NCI-H1048 (cell line): ENCODE measurements at regions not wholly inside any gene's neighbourhood (a gene's known extent, or its start where the extent isn't known, plus 50 kb on each side); places are given as distances from the start of the nearest gene placed in this dataset.
"Not testable (repeated sequence)": the region's sequence is repeated elsewhere in the genome, so short reads cannot be mapped to it uniquely, and the experiment has no call there.

Source experiments
- DNase-seq: peaks from one replicate; lab custom pipeline; 2025; lab: John Stamatoyannopoulos, UW

DNA sequence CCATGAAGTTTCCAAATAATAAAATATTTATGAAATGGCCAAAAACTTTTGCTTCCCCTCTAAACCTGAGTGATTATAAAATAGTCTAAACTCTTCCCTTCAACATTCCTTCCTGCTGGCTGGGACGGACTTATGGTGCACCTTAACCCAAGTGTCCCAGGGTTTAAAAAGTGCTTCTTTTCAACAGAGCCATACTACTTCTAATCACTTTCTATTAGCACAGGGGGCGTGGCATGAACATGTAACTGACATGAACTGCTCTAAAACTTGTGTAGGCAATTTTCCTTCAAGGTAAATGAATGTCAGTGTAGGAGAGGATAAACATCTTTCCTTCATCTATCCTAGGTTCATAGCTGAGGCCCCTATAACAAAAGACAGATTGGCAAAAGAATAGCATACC, 163.6 kb upstream of the RIMS1 start:
- no peak for DNase-seq

DNA sequence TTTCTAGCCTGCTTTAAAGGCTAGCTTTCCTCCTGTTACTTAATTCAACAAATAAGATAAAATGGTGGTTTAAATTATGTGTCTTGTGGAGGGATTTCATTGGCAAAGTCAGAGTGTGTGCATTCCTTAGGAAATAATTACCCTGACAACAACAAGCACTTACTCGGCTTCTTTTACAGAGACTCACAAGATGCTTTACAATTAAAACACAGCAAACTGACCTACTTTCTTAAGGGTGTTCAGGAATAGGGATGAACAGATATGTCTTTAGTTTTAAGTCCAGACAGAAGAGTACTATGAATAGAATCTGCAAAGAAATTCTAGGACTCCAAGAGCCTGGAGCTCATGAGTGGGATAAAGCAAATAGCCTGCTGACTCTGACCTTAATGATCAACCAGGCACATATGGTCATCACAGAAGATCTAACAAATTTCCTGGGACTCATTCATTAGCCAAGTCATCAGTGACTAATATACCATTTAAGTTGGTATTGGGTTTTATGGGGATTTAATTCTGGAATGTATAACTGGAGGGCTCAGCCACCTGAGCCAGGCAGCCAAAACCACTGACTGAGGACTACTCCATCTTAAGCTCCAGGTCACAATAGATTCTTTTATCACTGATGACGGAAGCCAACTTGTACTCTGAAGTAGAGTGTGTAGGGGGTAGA, 161.8 kb upstream of the RIMS1 start:
- DNase-seq, result no peak

DNA sequence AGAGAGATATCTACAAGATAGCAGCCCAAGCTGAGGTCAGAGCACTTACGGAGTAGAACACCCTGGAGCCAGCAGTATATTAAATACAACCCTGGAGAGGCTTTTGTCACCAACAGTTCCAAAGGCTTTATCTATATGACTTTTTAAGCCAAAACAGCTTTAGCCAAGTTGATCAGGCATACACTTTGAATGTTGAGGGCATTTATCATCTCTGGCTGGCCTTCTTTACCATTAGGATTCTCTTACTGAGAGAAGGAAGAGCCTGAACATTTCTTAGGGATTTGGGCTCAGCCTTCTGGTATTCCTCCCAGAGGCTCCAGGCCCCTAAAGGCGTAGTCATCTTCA, 161.3 kb upstream of the RIMS1 start:
- no peak for DNase-seq

DNA sequence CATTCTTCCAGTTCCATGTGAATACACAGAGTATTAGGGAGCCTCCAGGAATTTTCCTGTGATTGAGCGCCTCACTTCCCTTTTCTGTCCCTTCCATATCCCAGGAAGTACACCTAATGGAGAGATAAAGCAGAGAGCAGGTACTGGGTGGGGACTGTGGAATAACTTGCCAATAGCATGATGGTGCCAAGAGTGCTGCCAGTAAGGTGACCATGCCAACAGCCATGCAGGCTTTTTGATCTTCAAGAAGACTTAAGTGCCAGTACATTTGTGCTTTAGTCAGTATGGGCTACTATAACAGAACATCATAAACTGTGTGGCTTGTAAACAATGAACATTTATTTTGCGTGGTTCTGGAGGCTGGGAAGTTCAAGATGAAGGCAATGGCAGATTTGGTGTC, 160.2 kb upstream of the RIMS1 start:
- no peak for DNase-seq

DNA sequence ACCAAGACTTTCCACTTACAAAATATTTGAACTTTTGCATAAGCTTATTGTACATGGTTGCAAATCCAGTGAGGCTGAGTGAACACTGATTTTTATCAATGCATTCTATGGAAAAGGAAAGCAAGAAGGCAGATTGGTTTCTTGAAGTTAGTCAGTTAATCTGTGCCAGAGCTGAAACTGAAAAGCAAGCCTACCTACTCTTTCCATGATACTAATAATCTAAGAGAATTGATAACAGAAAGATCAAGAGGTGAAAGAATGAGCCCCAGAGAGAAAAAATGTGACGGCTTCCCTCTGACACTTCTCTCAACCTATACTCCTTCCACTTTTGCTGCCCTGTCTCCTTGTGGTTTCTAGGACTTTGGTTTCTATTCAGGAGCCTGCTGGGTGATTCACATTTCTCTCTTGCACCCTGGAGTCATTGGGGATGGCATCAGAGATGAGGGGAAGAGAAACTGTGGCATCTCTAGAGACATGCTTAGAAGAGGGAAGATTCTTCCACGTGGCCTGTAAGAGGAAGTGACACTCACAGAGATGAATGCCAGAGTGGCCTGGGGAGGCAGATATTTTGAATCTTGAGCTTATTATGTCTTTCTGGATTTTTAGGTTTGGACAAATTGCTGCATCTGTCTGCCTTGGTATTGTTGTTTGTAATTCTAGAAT, 158.6 kb upstream of the RIMS1 start:
- no peak for DNase-seq

DNA sequence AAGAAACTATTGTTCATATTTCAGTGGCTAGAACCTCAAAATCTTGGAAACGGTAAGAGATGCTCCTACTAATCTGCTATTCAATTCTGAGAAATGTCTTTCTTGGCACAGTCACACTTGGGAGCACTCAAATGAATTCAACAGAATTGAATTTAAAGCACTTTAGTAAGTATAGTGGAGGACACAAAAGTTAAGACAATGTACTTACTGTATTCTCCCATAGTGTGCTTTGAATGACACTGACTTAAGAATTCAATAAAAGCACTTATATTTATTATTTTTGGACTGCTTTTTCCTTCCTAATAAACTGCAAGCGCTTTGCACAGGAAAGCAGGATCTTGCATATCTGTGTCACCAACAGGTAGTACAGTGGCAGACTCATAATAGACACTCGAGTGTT, 156.1 kb upstream of the RIMS1 start:
- no peak for DNase-seq

DNA sequence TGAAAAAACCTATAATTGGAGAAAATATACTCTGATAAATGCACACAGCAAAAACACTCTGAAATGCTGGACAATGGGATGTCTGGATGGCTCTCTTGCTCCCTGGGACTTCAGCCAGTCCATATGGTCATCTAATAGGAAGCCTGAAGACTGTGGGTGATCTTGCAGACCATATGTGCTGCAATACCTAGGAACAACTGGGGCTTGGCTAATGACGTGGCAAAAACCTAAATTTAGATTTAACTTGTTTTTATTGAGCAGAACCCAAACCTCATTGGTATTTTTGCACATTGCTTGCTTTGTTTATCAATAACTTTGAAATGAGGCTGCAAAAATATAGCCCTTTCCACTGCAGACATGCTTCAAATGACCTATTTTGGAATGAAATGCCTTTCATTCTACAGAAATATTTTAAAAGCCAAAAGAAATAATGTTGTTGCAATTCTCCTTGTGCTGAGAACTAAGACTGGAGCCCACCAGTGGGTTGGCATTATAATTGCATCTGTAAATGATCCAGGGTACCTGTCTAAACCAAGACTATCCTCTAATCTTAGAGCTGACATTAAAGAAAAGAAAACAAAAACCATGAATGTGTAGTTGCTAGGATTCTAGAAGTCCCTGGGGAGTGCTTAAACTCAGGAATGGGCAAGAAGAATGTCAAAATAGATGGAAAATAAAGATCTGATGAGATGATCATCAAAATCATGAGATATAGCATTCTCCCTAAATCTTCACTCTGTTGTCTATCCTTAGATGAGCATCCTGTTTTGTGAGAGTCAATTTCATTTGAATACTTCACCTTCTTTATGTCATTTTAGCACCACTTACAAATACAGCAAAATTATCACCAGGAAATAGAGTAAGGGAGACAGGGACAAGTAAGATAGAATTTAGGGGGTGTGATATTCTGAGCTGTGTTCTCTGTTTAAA, 152.1 kb upstream of the RIMS1 start:
- no peak for DNase-seq

DNA sequence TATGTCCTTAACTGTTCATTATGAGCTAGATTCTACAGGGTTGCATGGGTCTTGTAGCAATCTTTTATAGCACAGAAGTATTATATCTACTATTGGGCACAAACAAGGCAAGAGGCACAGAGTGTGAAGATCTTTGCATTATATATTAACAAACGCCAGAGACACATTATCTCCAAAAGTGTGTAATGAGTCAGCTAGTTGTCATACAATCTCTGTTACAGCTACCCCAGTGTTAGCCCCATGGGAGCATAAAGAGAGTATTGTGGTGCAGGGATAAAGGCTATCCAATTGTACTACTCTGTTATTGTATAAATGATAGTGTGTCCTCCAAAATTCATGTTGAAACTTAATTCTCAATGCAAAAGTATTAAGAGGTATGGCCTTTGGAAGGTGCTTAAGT, 148.4 kb upstream of the RIMS1 start:
- no peak for DNase-seq

DNA sequence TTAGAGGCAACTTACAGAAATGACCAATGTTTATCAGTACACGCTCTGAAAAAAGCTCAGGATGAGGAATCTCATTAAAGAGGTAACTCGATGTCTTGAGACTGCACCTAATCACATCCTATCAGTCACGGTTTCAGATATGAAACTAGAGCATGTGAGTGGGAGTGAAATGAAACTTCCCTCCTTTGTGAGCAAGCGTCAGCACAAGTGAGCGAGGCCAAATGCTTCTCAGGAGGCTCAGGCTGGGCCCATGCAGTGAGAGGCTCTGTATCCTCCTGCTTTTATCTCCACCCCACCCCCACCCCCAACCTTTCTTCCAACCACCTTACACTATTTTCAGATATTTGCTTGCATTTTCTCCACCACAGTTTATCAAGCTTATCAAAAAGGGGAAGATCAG, 140.8 kb upstream of the RIMS1 start:
- DNase-seq, result no peak

DNA sequence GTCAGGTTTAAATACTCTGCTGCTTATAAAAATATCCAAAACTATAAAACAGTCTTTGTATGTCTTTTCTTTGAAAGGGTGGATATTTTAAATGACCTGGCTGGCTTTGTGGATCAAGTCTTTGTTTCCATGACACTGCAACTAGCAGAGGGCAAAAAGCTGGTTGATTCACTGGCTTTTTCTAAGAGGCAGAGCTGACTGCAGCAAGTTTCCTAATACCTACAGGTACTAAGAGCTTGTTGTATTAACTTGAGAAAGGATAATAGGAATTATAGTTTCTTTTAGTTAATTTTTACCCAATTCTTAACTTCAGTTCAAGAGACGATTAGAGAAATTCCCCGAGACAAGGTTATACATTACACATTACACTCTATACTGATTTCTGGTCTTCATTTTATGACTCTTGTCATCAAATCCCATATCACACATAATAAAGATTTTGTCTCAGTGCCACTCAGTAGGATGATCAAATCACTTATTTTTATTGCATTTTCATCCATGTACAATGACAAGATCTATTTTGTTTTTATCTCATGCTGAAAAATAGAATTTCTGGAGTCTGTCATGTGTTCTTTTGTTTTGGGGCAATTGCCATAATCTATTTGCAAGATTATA, 120.1 kb upstream of the RIMS1 start:
- no peak for DNase-seq

DNA sequence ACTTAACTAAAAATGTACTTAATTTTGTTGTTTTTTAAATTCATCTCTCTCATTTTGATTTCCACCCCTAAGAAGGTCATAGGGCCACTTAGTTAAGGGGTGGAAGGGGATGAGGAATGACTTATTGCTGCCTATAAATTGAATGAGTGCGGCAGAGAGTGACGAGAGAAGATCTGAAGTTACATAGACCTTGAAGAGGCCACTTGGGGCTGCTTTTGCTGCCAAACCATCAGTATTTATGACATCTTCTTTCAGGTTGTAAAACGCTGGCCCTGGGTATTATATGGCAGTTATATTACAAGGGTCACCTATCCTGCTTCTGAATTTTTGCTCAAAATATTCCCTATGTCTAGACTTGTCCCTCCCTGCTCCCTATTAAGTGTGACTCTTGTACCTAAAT, 119.6 kb upstream of the RIMS1 start:
- no peak for DNase-seq

DNA sequence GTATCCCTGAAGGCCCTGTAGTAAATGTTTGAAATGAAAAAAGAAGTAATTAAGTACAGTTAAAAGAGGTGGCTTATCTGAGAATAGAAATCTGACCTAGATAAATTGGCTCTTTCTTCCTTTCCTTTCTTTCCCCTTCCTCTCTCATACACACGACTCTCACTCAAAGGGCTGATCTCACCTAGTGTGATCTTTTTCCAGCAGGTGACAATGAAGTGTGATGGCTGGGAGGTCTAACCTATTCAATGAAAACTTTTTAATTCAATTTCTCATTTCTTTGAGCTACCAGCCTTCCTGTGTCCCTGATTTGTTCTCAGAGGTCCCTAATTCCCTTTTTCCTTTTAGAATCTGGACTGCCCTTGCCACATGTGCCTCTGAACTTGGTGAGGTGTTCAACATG, 118.0 kb upstream of the RIMS1 start:
- no peak for DNase-seq

DNA sequence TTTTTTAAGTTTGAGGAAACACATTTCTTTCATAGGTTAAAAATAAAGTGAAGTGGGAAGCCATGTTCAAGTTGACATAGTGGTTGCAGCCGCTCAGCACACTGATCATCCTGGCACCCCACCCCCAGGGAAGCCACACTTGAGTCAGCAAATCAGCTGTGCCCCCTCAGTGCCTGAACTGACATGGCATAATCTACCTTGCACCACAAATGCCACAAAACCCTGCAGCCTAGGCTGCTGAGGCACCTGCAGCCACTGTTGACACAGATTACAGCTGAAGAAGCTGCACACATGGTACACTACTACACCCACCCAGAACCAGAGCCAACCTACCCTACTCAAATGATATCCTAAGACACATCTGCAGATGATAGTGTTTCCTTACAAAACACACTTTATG, 77.5 kb upstream of the RIMS1 start:
- no peak for DNase-seq

DNA sequence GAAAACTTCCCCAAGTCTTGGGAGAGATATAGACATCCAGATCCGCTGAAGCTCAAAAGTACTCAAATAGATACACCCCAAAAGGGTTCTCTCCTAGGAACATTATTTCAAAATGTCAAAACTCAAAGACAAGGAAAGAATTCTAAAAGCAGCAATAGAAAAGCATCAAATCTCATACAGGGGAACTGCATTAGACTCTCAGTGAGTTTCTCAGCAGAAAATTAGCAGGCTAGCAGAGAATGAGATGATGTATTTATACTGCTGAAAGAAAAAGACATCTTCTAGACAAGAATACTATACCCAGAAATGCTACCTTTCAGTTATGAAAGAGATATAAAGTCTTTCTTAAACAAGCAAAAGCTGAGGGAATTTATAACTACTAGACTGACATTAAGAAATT, 75.5 kb upstream of the RIMS1 start:
- no peak for DNase-seq

DNA sequence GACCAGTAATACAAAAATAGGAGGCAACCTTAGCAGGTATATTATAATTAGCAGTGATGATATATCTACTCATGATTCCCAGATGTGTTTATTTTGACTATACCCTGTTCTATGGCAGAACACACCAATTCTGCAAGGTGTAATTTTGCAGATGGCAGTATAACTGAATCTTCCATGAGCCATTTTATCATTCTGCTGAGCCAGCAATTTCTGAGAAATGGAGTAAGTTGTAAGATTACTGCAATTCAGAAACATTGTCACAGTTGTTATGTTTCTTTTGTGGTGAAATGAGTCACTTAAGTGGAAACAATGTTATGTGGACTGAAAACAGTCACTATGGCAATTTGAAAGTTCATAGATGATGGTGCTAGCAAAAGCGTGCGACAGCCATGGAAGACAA, 63.7 kb upstream of the RIMS1 start:
- no peak for DNase-seq

DNA sequence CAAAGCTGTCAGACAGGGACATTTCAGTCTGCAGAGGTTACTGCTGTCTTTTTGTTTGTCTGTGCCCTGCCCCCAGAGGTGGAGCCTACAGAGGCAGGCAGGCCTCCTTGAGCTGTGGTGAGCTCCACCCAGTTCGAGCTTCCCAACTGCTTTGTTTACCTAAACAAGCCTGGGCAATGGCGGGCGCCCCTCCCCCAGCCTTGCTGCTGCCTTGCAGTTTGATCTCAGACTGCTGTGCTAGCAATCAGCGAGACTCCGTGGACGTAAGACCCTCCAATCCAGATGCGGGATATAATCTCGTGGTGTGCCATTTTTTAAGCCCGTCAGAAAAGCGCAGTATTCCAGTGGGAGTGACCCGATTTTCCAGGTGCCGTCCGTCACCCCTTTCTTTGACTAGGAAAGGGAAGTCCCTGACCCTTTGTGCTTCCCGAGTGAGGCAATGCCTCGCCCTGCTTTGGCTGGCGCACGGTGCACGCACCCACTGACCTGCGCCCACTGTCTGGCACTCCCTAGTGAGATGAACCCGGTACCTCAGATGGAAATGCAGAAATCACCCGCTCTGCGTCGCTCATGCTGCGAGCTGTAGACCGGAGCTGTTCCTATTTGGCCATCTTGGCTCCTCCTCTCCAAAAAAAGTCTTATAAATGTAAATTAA, 54.1 kb upstream of the RIMS1 start:
- DNase-seq, result not testable (repeated sequence)
